ENCODE measurements at regions not wholly inside any gene's neighbourhood (a gene's known extent, or its start where the extent isn't known, plus 50 kb on each side); places are given as distances from the start of the nearest gene placed in this dataset.

GRCh38 chr20:21653628-21654027 is 51.8 kb upstream of the PAX1 start:
- DNase-seq (ENCODE audit: low read depth): no peak
- H3K4me3 ChIP-seq (ENCODE audit: low read depth, low read length): no peak overlapping the region

- no peak for DNase-seq (ENCODE audit: low read depth)
Measured at GRCh38 chr20:21643417-21643816, 62.0 kb upstream of the PAX1 start.

GRCh38 chr20:21640556-21640955 is 64.9 kb upstream of the PAX1 start:
- no peak for DNase-seq (ENCODE audit: low read depth)
- H3K4me3 ChIP-seq (ENCODE audit: low read depth, low read length): no peak overlapping the region

More at GRCh38 chr20:21643417-21643816, 62.0 kb upstream of the PAX1 start:
- no peak overlapping the region for H3K4me3 ChIP-seq (ENCODE audit: low read depth, low read length)

GRCh38 chr20:21633829-21634228 is 71.6 kb upstream of the PAX1 start:
- no peak overlapping the region for H3K4me3 ChIP-seq (ENCODE audit: low read depth, low read length)
- no peak for DNase-seq (ENCODE audit: low read depth)

GRCh38 chr20:21632735-21633053 is 72.8 kb upstream of the PAX1 start:
- H3K4me3 ChIP-seq (ENCODE audit: low read depth, low read length): no peak overlapping the region
- no peak for DNase-seq (ENCODE audit: low read depth)

GRCh38 chr20:21632031-21632734 is 73.3 kb upstream of the PAX1 start:
- no peak for DNase-seq (ENCODE audit: low read depth)
- no peak overlapping the region for H3K4me3 ChIP-seq (ENCODE audit: low read depth, low read length)

GRCh38 chr20:21628800-21629199 is 76.7 kb upstream of the PAX1 start:
- H3K4me3 ChIP-seq (ENCODE audit: low read depth, low read length): no peak overlapping the region

GRCh38 chr20:21623781-21624094 is 81.7 kb upstream of the PAX1 start:
- DNase-seq (ENCODE audit: low read depth): no peak
- no peak overlapping the region for H3K4me3 ChIP-seq (ENCODE audit: low read depth, low read length)

More at GRCh38 chr20:21628800-21629199, 76.7 kb upstream of the PAX1 start:
- no peak for DNase-seq (ENCODE audit: low read depth)

- H3K4me3 ChIP-seq (ENCODE audit: low read depth, low read length): no peak overlapping the region
- DNase-seq (ENCODE audit: low read depth): no peak
Measured at GRCh38 chr20:21623074-21623780, 82.2 kb upstream of the PAX1 start.

- no peak for DNase-seq (ENCODE audit: low read depth)
- H3K4me3 ChIP-seq (ENCODE audit: low read depth, low read length): no peak overlapping the region
Measured at GRCh38 chr20:21622097-21622857, 83.2 kb upstream of the PAX1 start.

GRCh38 chr20:21618759-21619416 is 86.6 kb upstream of the PAX1 start:
- H3K4me3 ChIP-seq (ENCODE audit: low read depth, low read length): no peak overlapping the region
- no peak for DNase-seq (ENCODE audit: low read depth)

GRCh38 chr20:21615617-21616080 is 89.8 kb upstream of the PAX1 start:
- no peak overlapping the region for H3K4me3 ChIP-seq (ENCODE audit: low read depth, low read length)
- peak; percentile 8 for DNase-seq (ENCODE audit: low read depth)

- no peak for DNase-seq (ENCODE audit: low read depth)
Measured at GRCh38 chr20:21614980-21615379, 90.5 kb upstream of the PAX1 start.

GRCh38 chr20:21613512-21613911 is 92.0 kb upstream of the PAX1 start:
- no peak for DNase-seq (ENCODE audit: low read depth)
- H3K4me3 ChIP-seq (ENCODE audit: low read depth, low read length): no peak overlapping the region

More at GRCh38 chr20:21614980-21615379, 90.5 kb upstream of the PAX1 start:
- H3K4me3 ChIP-seq (ENCODE audit: low read depth, low read length): no peak overlapping the region

- no peak for DNase-seq (ENCODE audit: low read depth)
- H3K4me3 ChIP-seq (ENCODE audit: low read depth, low read length): no peak overlapping the region
Measured at GRCh38 chr20:21609981-21610380, 95.5 kb upstream of the PAX1 start.

- H3K4me3 ChIP-seq (ENCODE audit: low read depth, low read length): no peak overlapping the region
- DNase-seq (ENCODE audit: low read depth): no peak
Measured at GRCh38 chr20:21609221-21609620, 95.4 kb upstream of the NKX2-2 start.

- DNase-seq (ENCODE audit: low read depth): no peak
- H3K4me3 ChIP-seq (ENCODE audit: low read depth, low read length): no peak overlapping the region
Measured at GRCh38 chr20:21608777-21609176, 94.9 kb upstream of the NKX2-2 start.

- H3K4me3 ChIP-seq (ENCODE audit: low read depth, low read length): no peak overlapping the region
Measured at GRCh38 chr20:21607971-21608725, 94.3 kb upstream of the NKX2-2 start.

GRCh38 chr20:21601799-21602198 is 87.9 kb upstream of the NKX2-2 start:
- H3K4me3 ChIP-seq (ENCODE audit: low read depth, low read length): no peak overlapping the region
- DNase-seq (ENCODE audit: low read depth): no peak

More at GRCh38 chr20:21607971-21608725, 94.3 kb upstream of the NKX2-2 start:
- no peak for DNase-seq (ENCODE audit: low read depth)
